Sigmoid colon (tissue), 6 donors: ENCODE measurements at regions not wholly inside any gene's neighbourhood (a gene's known extent, or its start where the extent isn't known, plus 50 kb on each side); places are given as distances from the start of the nearest gene placed in this dataset.

Experiments used
- DNase-seq: peaks from one replicate; pipeline ENCODE4 v3.0.0-alpha.2; 2019
- H3K27ac ChIP-seq, 4 donors: fragments of 200-600 bp; sonication (generic); one replicate each; pipeline ENCODE4 v1.5.1; 2016 to 2019; ENCODE audit warnings: mild to moderate bottlenecking in 1 of 4
- H3K27me3 ChIP-seq, 3 donors: fragments of 200-600 bp; sonication (generic); one replicate each; pipeline ENCODE4 v1.5.1; 2019; ENCODE audit warnings: mild to moderate bottlenecking in 1 of 3
- H3K36me3 ChIP-seq, 4 donors: fragments of 200-600 bp; sonication (generic); one replicate each; pipeline ENCODE4 v1.5.1; 2016 to 2019
- H3K4me1 ChIP-seq, 4 donors: fragments of 200-600 bp; sonication (generic); one replicate each; pipeline ENCODE4 v1.5.1; 2017 to 2019
- H3K4me3 ChIP-seq, 4 donors: fragments of 200-600 bp; sonication (generic); one replicate each; pipeline ENCODE4 v1.5.1; 2017 to 2019; ENCODE audit warnings: mild to moderate bottlenecking in 2 of 4, moderate library complexity in 1 of 4
- H3K9me3 ChIP-seq, 4 donors: fragments of 200-600 bp in 3 of 4; sonication (generic) in 3 of 4; one replicate each; pipeline versions ENCODE4 v1.5.1 to v1.6.1; 2013 to 2019
- EP300 ChIP-seq, 4 donors: sonication (generic); formaldehyde crosslinking; IDR thresholded peaks; one replicate each; pipeline ENCODE4 v1.6.1; 2017; ENCODE audit warnings: antibody characterized with exemption in 4 of 4
- POLR2A ChIP-seq, 2 donors: fragments of 450-650 bp; IDR thresholded peaks; one replicate each; pipeline ENCODE4 v1.6.1; 2016; ENCODE audit warnings: antibody characterized with exemption in 2 of 2, mild to moderate bottlenecking in 2 of 2, moderate library complexity in 2 of 2
- POLR2AphosphoS5 ChIP-seq, 4 donors: sonication (generic); formaldehyde crosslinking; IDR thresholded peaks; one replicate each; pipeline ENCODE4 v1.6.1; 2017; ENCODE audit warnings: antibody characterized with exemption in 4 of 4
- WGBS, 2 donors: extraction: QIAGEN DNeasy Blood & Tissue Kit; methylation state at CpG; one replicate each; pipeline ENCODE4 v1.1.7; 2013; 5-methylcytosine and 5-hydroxymethylcytosine counted together
- intact Hi-C: fragments of 100-400 bp; cut with DNase I; formaldehyde crosslinking; loops from one replicate; pipeline ENCODE4 v1.15.1; 2023
- TF ChIP-seq, protein P1 (sequence below), 4 experiments: fragments of 450-650 bp in 3 of 4; fragments of 200-600 bp in 1 of 4; IDR thresholded peaks; one replicate each; pipeline ENCODE4 v1.5.1; 2016 to 2019; ENCODE audit warnings: antibody characterized with exemption in 4 of 4, mild to moderate bottlenecking in 3 of 4, moderate library complexity in 2 of 4
- donor health status: healthy with polysubstance abuse.
- donor health status: healthy.

DNA sequence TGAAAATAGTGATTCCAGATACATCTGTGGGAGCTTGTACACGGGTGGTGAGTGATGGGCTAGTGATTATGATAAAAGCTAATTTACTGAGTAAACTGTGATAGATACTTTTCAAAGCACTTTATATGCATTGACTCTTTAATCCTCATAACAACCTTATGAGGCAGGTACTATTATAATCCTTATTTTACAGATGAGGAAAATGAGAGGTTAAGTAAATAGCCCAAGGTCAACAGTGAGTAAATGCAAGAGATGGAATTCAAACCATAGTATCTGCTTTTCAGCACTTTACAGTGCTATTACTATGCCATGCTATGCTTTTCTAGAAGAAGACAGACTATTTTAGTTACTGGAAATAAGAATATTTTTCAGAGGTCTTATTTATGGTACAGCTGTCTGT, 320.9 kb upstream of the CITED2 start:
- H3K4me3 ChIP-seq: no peak overlapping the region
- no peaks in the 10 kb centered on the region for H3K4me1 ChIP-seq
- no peaks in the 10 kb centered on the region for H3K27me3 ChIP-seq
- no peaks in the 10 kb centered on the region for H3K36me3 ChIP-seq
- intact Hi-C loops: no loop called here
- TF ChIP-seq EP300 (IDR thresholded peaks at IDR 0.05) (no peak), POLR2A (IDR thresholded peaks at IDR 0.05) (no peak), POLR2AphosphoS5 (IDR thresholded peaks at IDR 0.05) (no peak)
- TF ChIP-seq, protein P1, sequence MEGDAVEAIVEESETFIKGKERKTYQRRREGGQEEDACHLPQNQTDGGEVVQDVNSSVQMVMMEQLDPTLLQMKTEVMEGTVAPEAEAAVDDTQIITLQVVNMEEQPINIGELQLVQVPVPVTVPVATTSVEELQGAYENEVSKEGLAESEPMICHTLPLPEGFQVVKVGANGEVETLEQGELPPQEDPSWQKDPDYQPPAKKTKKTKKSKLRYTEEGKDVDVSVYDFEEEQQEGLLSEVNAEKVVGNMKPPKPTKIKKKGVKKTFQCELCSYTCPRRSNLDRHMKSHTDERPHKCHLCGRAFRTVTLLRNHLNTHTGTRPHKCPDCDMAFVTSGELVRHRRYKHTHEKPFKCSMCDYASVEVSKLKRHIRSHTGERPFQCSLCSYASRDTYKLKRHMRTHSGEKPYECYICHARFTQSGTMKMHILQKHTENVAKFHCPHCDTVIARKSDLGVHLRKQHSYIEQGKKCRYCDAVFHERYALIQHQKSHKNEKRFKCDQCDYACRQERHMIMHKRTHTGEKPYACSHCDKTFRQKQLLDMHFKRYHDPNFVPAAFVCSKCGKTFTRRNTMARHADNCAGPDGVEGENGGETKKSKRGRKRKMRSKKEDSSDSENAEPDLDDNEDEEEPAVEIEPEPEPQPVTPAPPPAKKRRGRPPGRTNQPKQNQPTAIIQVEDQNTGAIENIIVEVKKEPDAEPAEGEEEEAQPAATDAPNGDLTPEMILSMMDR (IDR thresholded peaks at IDR 0.05): no peak
- WGBS, 2 donors: 34 to 83% methylated on average over 1 of the region's 1 CpG
- no peak overlapping the region for H3K27ac ChIP-seq
- H3K9me3 ChIP-seq: no peaks in the 10 kb centered on the region
- DNase-seq: no peak

DNA sequence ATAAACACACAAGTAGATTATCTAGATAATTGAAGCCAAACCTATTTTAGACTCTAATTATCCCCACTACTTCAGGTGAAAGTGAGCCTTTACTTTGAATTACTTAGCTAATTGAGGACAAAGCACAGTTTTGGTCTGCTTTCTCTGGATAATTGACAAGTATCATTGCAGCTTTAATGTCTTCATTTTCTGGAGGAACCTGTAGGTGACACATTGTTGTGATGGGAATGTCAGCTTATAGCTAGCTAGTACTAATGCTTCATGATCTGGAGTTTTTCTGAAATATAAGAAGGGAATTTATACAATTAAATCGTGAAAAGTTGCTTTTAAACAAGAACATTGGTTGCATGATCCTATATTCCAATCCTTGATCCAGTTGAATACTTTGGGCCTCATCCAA, 319.3 kb upstream of the CITED2 start:
- intact Hi-C loops: no loop called here
- no peaks in the 10 kb centered on the region for H3K4me1 ChIP-seq
- WGBS, 2 donors: 87 to 93% methylated on average over 1 of the region's 1 CpG
- no peaks in the 10 kb centered on the region for H3K36me3 ChIP-seq
- no peaks in the 10 kb centered on the region for H3K9me3 ChIP-seq
- TF ChIP-seq POLR2A (IDR thresholded peaks at IDR 0.05): no peak
- no peak for TF ChIP-seq POLR2AphosphoS5 (IDR thresholded peaks at IDR 0.05)
- TF ChIP-seq, protein P1 (IDR thresholded peaks at IDR 0.05): no peak
- TF ChIP-seq EP300 (IDR thresholded peaks at IDR 0.05): no peak
- H3K27me3 ChIP-seq: no peaks in the 10 kb centered on the region
- DNase-seq: no peak
- no peak overlapping the region for H3K27ac ChIP-seq
- H3K4me3 ChIP-seq: no peak overlapping the region

DNA sequence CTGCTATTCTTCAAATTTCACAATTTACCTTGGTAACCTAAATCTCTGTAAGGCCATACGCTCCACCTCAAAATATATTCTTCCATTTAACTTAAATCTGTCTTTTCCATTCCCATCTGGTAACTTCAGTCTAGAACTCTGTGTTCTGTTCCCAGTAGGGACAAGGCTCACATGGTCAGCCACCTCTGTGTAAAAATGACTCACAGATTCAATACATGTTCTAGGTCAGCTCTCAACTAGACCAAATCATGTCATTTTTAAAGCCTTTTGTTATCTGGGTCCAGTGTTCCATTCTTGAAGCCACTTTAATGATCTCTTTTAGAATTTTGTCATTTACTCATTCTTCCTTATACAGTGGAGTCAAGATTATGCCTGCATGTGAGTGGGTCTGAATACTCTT, 315.6 kb upstream of the CITED2 start:
- Histone ChIP-seq H3K27ac (no peak overlapping the region), H3K4me1 (no peaks in the 10 kb centered on the region), H3K9me3 (no peaks in the 10 kb centered on the region), H3K36me3 (no peaks in the 10 kb centered on the region), H3K27me3 (no peaks in the 10 kb centered on the region), H3K4me3 (no peak overlapping the region)
- no peak for TF ChIP-seq POLR2AphosphoS5 (IDR thresholded peaks at IDR 0.05)
- TF ChIP-seq POLR2A (IDR thresholded peaks at IDR 0.05): no peak
- no peak for TF ChIP-seq EP300 (IDR thresholded peaks at IDR 0.05)
- TF ChIP-seq, protein P1 (IDR thresholded peaks at IDR 0.05): no peak
- DNase-seq: no peak
- WGBS, 2 donors: 93 to 98% methylated on average over 1 of the region's 1 CpG
- intact Hi-C loops: no loop called here

DNA sequence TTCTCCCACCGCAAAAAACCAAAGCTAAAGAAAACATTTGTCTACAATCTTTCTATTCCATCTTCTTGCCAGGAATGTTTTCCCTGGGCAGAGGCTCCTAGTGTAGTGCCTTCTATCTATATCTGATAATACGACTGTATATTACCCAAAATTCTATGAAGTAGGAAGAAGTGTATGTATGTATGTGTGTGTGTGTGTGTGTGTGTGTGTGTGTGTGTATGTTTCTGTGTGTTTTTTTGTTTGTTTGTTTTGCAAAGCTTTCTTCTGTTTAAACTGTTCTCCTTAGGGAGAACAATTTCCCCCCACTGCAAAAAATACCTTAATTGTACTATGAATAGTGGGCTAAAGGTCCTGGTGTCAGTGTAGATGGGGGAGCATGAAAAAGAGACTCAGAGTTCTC, 312.6 kb upstream of the CITED2 start:
- H3K36me3 ChIP-seq: no peaks in the 10 kb centered on the region
- H3K27me3 ChIP-seq: no peaks in the 10 kb centered on the region
- H3K4me3 ChIP-seq: no peak overlapping the region
- H3K27ac ChIP-seq: no peak overlapping the region
- intact Hi-C loops: no loop called here
- 89 to 91% methylated on average over 2 of the region's 2 CpGs for WGBS, 2 donors
- TF ChIP-seq POLR2AphosphoS5 (IDR thresholded peaks at IDR 0.05): no peak
- TF ChIP-seq EP300 (IDR thresholded peaks at IDR 0.05): no peak
- TF ChIP-seq, protein P1 (IDR thresholded peaks at IDR 0.05): no peak
- no peak for TF ChIP-seq POLR2A (IDR thresholded peaks at IDR 0.05)
- H3K4me1 ChIP-seq: no peaks in the 10 kb centered on the region
- DNase-seq: no peak
- H3K9me3 ChIP-seq: no peaks in the 10 kb centered on the region

DNA sequence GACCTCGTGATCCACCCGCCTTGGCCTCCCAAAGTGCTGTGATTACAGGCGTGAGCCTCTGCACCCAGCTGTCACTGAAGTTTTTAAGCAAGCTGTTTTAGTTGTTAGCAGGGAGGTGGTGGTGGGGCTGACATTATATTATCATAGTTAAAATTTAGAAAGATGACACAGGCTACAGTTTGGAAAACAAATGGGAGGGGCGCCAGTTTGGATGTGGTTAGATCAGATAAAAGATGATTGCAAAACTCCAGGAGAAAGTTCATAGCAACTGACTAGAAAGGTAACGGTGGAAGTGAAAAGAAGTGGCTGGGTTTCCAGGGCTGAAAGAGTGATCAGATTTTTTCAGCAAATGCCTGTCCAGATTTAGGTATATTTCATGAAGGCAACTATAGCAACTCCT, 311.9 kb upstream of the CITED2 start:
- Histone ChIP-seq H3K36me3 (no peaks in the 10 kb centered on the region), H3K27me3 (no peaks in the 10 kb centered on the region), H3K4me1 (no peaks in the 10 kb centered on the region), H3K4me3 (no peak overlapping the region), H3K27ac (no peak overlapping the region), H3K9me3 (no peaks in the 10 kb centered on the region)
- intact Hi-C loops: no loop called here
- DNase-seq: peak; percentile 71
- no peak for TF ChIP-seq EP300 (IDR thresholded peaks at IDR 0.05)
- 80 to 88% methylated on average over 5 of the region's 5 CpGs for WGBS, 2 donors
